ENCODE measurements at regions not wholly inside any gene's neighbourhood (a gene's known extent, or its start where the extent isn't known, plus 50 kb on each side); places are given as distances from the start of the nearest gene placed in this dataset.
"Not testable (repeated sequence)": the region's sequence is repeated elsewhere in the genome, so short reads cannot be mapped to it uniquely, and the experiment has no call there.

DNA sequence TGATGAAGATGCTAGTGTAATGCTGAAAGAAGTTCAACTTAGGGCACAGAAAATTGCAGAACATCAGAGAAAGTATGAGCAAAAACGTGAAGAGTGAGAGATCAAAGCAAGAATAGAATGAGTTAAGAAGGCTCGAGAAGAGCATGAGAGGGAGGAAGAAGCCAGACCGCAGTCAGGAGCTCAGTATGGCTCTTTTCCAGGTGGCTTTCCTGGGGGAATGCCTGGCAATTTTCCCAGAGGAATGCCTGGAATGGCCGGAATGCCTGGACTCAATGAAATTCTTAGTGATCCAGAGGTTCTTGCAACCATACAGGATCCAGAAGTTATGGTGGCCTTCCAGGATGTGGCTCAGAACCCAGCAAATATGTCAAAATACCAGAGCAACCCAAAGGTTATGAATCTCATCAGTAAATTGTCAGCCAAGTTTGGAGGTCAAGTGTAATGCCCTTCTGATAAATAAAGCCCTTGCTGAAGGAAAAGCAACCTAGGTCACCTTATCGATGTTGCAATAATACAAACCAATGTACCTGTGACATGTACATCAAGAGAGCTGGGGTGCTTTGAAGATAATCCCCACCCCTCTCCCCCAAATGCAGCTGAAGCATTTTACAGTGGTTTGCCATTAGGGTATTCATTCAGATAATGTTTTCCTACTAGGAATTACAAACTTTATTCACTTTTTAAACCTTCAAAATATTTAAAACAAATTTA lies 277.9 kb downstream of the LPIN1 start:
- H3K36me3 ChIP-seq (ENCODE audit: control insufficient read depth in 1 of 2, insufficient read depth in 2 of 2, low read length in 2 of 2); POLR2A ChIA-PET; H3K4me3 ChIP-seq (replicated peaks in 1 of 2; ENCODE audit: low read depth in 1 of 2, low read length in 2 of 2); DNase-seq (ENCODE audit: low read depth, low spot score); H3K4me1 ChIP-seq (ENCODE audit: control insufficient read depth in 1 of 2, insufficient read depth in 2 of 2, low read length in 2 of 2); H3K9me3 ChIP-seq (ENCODE audit: control insufficient read depth in 1 of 2, insufficient read depth in 1 of 2, low read depth in 1 of 2, low read length in 2 of 2); H3K27ac ChIP-seq (ENCODE audit: low read depth, low read length); CTCF ChIA-PET; H3K9me2 ChIP-seq (ENCODE audit: insufficient read depth); RAD21 ChIA-PET (ENCODE audit: low non-redundant PET in 1 of 2, low total read pairs in 2 of 2, uncharacterized antibody in 2 of 2, unreplicated experiment in 2 of 2); intact Hi-C loops (cut with micrococcal nuclease); BruUV-seq (replicated peaks); H3K9ac ChIP-seq (ENCODE audit: low read length); H3K79me2 ChIP-seq (ENCODE audit: insufficient read depth, low read length); H4K20me1 ChIP-seq (ENCODE audit: insufficient read depth); H3K27me3 ChIP-seq (ENCODE audit: insufficient read depth, low read length); H2AFZ ChIP-seq (ENCODE audit: low read depth, low read length, poor library complexity, severe bottlenecking): not testable (repeated sequence)
- peak; percentile 42; the same call in 1 of the 2 replicates for ATAC-seq
- H3K4me2 ChIP-seq (ENCODE audit: low read length) = peak overlapping the region; percentile 25; the same call in 1 of the 2 replicates

GRCh38 chr2:12027136-12027535 lies 280.7 kb downstream of the LPIN1 start:
- no peak overlapping the region for H3K9ac ChIP-seq (ENCODE audit: low read length)
- DNase-seq (ENCODE audit: low read depth, low spot score) (no peak), ATAC-seq (no peak)
- no peaks in the 10 kb centered on the region for H4K20me1 ChIP-seq (ENCODE audit: insufficient read depth)
- H3K4me1 ChIP-seq (ENCODE audit: control insufficient read depth in 1 of 2, insufficient read depth in 2 of 2, low read length in 2 of 2) = peaks cover 0 to 7% of the 10 kb centered on the region in 2 experiments; a peak in 1 of 4 replicates
- ChIA-PET RAD21 (ENCODE audit: low non-redundant PET in 1 of 2, low total read pairs in 2 of 2, uncharacterized antibody in 2 of 2, unreplicated experiment in 2 of 2) (interaction anchor here in 1 of 2 experiments (0.6 kb wide), 1 partner anchor 40 kb away, joined by 8 read pairs; no protein-coding TSS in a partner anchor), CTCF (no interaction called here), POLR2A (no interaction called here)
- H3K4me2 ChIP-seq (ENCODE audit: low read length) = no peak overlapping the region
- H3K4me3 ChIP-seq (replicated peaks in 1 of 2; ENCODE audit: low read depth in 1 of 2, low read length in 2 of 2) = no peak overlapping the region
- no peaks in the 10 kb centered on the region for H3K36me3 ChIP-seq (ENCODE audit: control insufficient read depth in 1 of 2, insufficient read depth in 2 of 2, low read length in 2 of 2)
- intact Hi-C loops (cut with micrococcal nuclease) = no loop called here
- H2AFZ ChIP-seq (ENCODE audit: low read depth, low read length, poor library complexity, severe bottlenecking) = no peak overlapping the region
- no peak overlapping the region for H3K27ac ChIP-seq (ENCODE audit: low read depth, low read length)
- no peaks in the 10 kb centered on the region for H3K9me3 ChIP-seq (ENCODE audit: control insufficient read depth in 1 of 2, insufficient read depth in 1 of 2, low read depth in 1 of 2, low read length in 2 of 2)
- no peaks in the 10 kb centered on the region for H3K9me2 ChIP-seq (ENCODE audit: insufficient read depth)
- no peaks in the 10 kb centered on the region for H3K27me3 ChIP-seq (ENCODE audit: insufficient read depth, low read length)
- H3K79me2 ChIP-seq (ENCODE audit: insufficient read depth, low read length) = no peaks in the 10 kb centered on the region
- no TSS peak for BruUV-seq (replicated peaks)
- TF ChIP-seq CTCF (IDR thresholded peaks at IDR 0.05 in 2 of 3, conservative IDR thresholded peaks at IDR 0.05 in 1 of 3; ENCODE audit: borderline replicate concordance in 1 of 3, insufficient read depth in 1 of 3, low read depth in 2 of 3, low read length in 2 of 3) = no peak
- TF ChIP-seq EZH2phosphoT487 (IDR thresholded peaks at IDR 0.05; ENCODE audit: borderline replicate concordance) = no peak
- TF ChIP-seq ELF1 (IDR thresholded peaks at IDR 0.05; ENCODE audit: borderline replicate concordance, low read depth) = no peak
- TF ChIP-seq ZBTB33 (IDR thresholded peaks at IDR 0.05; ENCODE audit: extremely low read depth, insufficient replicate concordance, low read length) = no peak
- TF ChIP-seq EGR1 (IDR thresholded peaks at IDR 0.05; ENCODE audit: low read depth) = no peak
- no peak for TF ChIP-seq CEBPB (IDR thresholded peaks at IDR 0.05; ENCODE audit: low read depth)
- TF ChIP-seq POLR2A (IDR thresholded peaks at IDR 0.05; ENCODE audit: borderline replicate concordance, extremely low read depth, insufficient read depth, insufficient read length) = no peak
- no peak for TF ChIP-seq ATF3 (IDR thresholded peaks at IDR 0.05)
- TF ChIP-seq JUND (IDR thresholded peaks at IDR 0.05) = no peak
- no peak for TF ChIP-seq TCF7L2 (IDR thresholded peaks at IDR 0.05; ENCODE audit: borderline replicate concordance, extremely low read depth, insufficient read depth, insufficient read length)
- TF ChIP-seq REST (IDR thresholded peaks at IDR 0.05; ENCODE audit: low read depth) = no peak
- no peak for TF ChIP-seq SP1 (IDR thresholded peaks at IDR 0.05; ENCODE audit: low read depth)
